ENCODE measurements at regions not wholly inside any gene's neighbourhood (a gene's known extent, or its start where the extent isn't known, plus 50 kb on each side); places are given as distances from the start of the nearest gene placed in this dataset.

DNA sequence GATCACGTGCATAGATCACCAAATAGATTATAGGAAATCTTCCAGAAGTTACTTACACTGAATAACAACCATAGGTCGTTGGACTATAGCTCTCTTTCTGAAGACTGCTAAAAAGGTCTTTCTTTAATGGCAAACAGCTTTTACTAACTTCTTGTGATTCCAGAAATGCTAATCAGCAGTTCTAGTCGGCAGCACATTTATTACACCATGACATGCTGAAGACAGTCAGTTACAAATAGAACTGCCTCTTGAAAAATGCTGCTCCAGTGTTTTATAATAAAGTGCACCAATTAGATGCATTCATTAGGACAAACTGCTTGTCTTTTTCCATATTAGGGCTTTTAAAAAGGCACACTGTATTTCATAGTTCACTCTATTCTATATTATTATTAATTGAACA lies 488.2 kb downstream of the PABPC4L start:
- Histone ChIP-seq H3T11ph (ENCODE audit: low read length) (no peak overlapping the region), H3K23me2 (ENCODE audit: insufficient read length, low read depth, low read length, poor library complexity, severe bottlenecking) (no peaks in the 10 kb centered on the region), H3K79me2 (ENCODE audit: insufficient read depth, low read length) (no peaks in the 10 kb centered on the region), H4K5ac (ENCODE audit: insufficient read length, low read depth, low read length) (no peak overlapping the region), H3K23ac (ENCODE audit: insufficient read length, low read depth, low read length) (no peak overlapping the region), H3K18ac (ENCODE audit: insufficient read length, low read depth, low read length) (no peak overlapping the region), H2BK15ac (ENCODE audit: low read depth, low read length) (no peak overlapping the region), H2BK120ac (ENCODE audit: low read depth, low read length, poor library complexity, severe bottlenecking) (no peak overlapping the region), H3K4me1 (ENCODE audit: insufficient read depth, low read length) (no peaks in the 10 kb centered on the region), H3K9me3 (ENCODE audit: control insufficient read depth, low read depth, low read length) (no peaks in the 10 kb centered on the region), H2BK12ac (ENCODE audit: insufficient read length, low read depth, low read length) (no peak overlapping the region), H4K8ac (replicated peaks; ENCODE audit: insufficient read length, low read depth, low read length) (no peak overlapping the region), H3K56ac (ENCODE audit: insufficient read length, low read depth, low read length) (no peak overlapping the region), H3K4me2 (ENCODE audit: insufficient read depth, insufficient read length, low read length) (no peak overlapping the region), H4K91ac (ENCODE audit: insufficient read length, low read depth, low read length) (no peak overlapping the region), H3K9ac (ENCODE audit: extremely low read depth, insufficient read length, low read length) (no peak overlapping the region), H3K27ac (ENCODE audit: insufficient read length, low read depth, low read length) (no peak overlapping the region), H3K79me1 (ENCODE audit: insufficient read depth, low read depth, low read length, poor library complexity, severe bottlenecking) (no peaks in the 10 kb centered on the region), H3K27me3 (ENCODE audit: insufficient read depth, low read length) (no peaks in the 10 kb centered on the region), H4K20me1 (ENCODE audit: control insufficient read depth, insufficient read depth, insufficient read length) (no peaks in the 10 kb centered on the region), H2AK5ac (ENCODE audit: insufficient read length, low read length) (no peak overlapping the region), H2AFZ (ENCODE audit: low read length) (no peak overlapping the region), H3K14ac (ENCODE audit: insufficient read depth, low read length) (no peak overlapping the region), H3K4ac (ENCODE audit: low read depth, low read length) (no peak overlapping the region), H2BK5ac (ENCODE audit: insufficient read length, low read length) (no peak overlapping the region), H2BK20ac (ENCODE audit: low read depth, low read length, poor library complexity, severe bottlenecking) (no peak overlapping the region)
- WGBS (ENCODE audit: extremely low coverage, insufficient read length, low lambda C conversion rate), result no CpG with 5 or more reads among the region's 3 CpGs
- Mint-ChIP-seq H3K4me1 (peaks cover 0 to 5% of the 10 kb centered on the region in 2 experiments; a peak in 1 of 4 replicates), H3K27me3 (ENCODE audit: low read depth) (no peaks in the 10 kb centered on the region), H3K27ac (no peak overlapping the region), H3K4me3 (no peak overlapping the region), H3K36me3 (ENCODE audit: insufficient read depth in 1 of 3, low read depth in 3 of 3) (0 out of 7 replicates have a peak, but pooled peaks cover 0 to 1% (median 0%) of the 10 kb centered on the region in 3 experiments), H3K9me3 (no peaks in the 10 kb centered on the region; a peak in 2 of 5 replicates)
- TF ChIP-seq, protein P1, sequence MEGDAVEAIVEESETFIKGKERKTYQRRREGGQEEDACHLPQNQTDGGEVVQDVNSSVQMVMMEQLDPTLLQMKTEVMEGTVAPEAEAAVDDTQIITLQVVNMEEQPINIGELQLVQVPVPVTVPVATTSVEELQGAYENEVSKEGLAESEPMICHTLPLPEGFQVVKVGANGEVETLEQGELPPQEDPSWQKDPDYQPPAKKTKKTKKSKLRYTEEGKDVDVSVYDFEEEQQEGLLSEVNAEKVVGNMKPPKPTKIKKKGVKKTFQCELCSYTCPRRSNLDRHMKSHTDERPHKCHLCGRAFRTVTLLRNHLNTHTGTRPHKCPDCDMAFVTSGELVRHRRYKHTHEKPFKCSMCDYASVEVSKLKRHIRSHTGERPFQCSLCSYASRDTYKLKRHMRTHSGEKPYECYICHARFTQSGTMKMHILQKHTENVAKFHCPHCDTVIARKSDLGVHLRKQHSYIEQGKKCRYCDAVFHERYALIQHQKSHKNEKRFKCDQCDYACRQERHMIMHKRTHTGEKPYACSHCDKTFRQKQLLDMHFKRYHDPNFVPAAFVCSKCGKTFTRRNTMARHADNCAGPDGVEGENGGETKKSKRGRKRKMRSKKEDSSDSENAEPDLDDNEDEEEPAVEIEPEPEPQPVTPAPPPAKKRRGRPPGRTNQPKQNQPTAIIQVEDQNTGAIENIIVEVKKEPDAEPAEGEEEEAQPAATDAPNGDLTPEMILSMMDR (conservative IDR thresholded peaks at IDR 0.05), result no peak
- DNase-seq, result no peak

All from H9 (cell line).